ENCODE measurements at regions not wholly inside any gene's neighbourhood (a gene's known extent, or its start where the extent isn't known, plus 50 kb on each side); places are given as distances from the start of the nearest gene placed in this dataset.

DNA sequence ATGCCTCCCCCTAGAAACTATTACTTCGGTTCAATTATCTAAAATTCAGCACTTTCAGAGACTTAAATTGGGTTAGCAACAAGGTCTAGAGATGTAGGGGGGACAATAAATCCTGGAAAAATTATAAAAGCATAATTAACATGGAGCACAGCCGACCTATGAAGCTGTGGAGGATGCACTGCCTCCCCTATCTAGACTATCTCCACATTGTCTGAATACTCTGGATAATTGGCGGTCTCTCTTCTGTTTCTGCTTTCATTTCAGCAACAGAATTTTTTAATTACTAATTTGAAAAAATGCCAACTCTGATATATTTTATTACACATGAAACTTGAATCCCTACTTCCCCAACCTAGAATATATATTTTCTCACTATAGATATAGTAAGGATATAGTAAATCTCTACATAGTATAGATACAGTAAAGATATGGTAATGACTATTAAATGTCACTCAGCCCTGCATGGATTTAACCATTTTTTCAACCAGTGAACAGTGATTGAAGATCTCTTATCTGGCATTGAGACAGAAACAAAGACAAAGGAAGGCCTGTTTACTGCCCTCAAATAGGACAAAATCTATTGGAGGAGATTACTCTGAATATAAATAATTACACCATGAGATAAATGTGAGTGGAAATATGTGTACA is 157.6 kb downstream of the BLID start:
- intact Hi-C loops (cut with DNase I), result no loop called here

DNA sequence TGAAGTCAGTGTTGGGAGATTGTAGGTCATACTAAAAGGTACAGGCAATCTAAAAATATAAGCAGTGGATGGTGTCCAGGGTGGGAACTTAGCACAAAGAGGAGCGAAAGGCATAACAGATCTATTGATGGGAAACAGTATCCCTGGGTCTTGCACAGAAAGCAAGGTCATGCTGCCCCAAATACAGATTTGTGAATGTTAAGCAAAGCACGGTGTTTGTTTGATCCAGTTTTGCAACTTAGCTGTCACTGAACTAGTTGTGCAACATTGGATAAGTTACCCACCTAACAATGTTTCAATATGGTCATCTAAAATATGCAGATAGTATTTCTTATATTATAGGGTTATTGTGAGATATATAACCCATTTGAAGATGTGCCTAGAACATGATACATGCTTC is 162.9 kb downstream of the BLID start:
- intact Hi-C loops (cut with DNase I), result no loop called here
- DNase-seq (ENCODE audit: low spot score), result no peak

More for the DNA sequence above, 157.6 kb downstream of the BLID start:
- no peak for DNase-seq (ENCODE audit: low spot score)

DNA sequence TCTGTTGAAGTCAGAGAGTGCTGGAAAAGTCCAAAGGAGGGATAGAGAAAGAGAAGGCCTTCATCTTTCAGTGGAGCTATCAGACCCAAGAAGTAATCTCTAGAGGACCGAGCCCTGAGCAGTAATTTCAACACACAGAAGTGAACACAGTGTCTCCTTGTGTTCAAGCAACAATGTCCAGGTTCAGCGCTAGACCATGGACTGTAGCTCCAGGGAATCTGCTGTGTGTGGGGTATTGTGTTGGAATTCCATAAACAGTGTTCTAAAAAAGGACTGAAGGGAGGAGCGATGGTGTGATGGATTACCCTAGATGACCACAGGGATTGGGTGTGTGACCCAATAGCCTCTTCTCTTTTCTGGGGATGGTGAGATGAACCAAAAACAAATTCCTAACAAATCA is 165.9 kb downstream of the BLID start:
- no peak for DNase-seq (ENCODE audit: low spot score)
- intact Hi-C loops (cut with DNase I), result no loop called here

DNA sequence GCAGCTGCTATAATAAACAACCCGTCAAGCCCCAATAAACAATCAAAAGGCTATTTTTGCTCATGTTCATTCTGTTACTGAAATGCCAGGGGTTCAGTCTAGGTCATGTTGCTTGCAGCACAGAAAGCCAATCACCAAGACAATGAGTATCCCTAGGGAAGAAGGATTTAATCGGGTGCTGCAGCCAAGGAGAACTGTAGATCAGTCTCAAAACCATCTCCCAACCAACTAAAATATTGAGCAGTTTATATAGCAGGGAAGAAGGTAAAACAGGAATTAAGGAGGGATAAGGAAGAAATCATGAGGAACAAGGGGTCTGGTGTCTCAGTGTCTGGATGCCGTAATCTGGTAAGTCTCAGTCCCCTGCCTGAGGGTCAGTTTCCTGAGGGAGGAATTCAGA is 169.5 kb downstream of the BLID start:
- intact Hi-C loops (cut with DNase I), result no loop called here

DNA sequence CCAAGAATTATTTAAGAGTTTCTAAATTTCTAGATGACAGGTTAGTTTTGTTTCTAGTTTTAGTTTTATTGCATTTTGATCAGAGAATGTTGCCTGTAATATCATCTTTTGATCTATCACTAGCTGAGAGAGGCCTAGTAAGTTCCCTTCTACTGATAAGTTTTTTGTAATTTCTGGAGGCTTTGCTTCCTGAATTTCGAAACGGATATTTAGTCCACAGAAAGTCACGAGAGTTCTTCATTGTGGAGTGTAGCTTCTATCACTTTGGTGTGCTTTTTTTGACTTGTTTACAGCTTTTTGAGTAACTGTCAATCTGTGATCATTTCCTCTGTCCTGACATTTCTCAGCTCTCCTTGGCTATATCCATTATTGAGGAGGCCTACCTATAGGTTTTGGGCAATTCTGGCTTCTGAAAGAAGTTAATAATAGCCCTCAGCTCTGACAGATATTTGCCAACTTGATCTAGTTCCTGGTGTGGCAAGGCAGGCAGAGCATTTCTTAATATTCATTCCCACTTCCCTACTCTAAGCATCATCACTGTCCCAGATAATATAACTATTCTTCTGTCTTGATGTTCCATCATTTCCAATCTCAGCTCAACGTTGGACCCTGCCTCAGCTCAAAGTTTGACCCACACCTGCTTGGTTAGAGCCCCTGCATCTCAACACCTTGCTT is 171.3 kb downstream of the BLID start:
- DNase-seq (ENCODE audit: low spot score), result no peak
- intact Hi-C loops (cut with DNase I), result no loop called here

More for the DNA sequence above, 169.5 kb downstream of the BLID start:
- no peak for DNase-seq (ENCODE audit: low spot score)

DNA sequence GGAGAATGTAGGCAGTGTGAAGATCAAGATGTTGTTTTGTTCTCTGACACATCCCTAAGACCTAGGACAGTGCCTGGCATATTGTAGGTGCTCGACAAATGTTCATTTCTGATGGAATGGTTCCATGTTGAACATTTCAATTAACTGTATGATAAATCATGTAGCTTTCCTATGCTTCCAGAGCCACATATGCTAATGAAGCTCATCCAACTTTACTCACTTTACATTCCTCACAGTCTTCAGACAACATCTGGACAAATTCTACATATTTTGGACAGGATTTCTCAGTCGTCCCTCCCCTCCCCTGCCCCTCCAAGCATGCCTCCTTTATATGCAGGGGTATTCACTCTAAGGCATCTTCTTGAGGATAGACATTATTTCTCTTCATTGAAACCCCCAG is 177.9 kb downstream of the BLID start:
- no peak for DNase-seq (ENCODE audit: low spot score)
- intact Hi-C loops (cut with DNase I), result loop anchor here (10.0 kb wide), 1 partner anchor 167 kb away; no protein-coding TSS in a partner anchor

DNA sequence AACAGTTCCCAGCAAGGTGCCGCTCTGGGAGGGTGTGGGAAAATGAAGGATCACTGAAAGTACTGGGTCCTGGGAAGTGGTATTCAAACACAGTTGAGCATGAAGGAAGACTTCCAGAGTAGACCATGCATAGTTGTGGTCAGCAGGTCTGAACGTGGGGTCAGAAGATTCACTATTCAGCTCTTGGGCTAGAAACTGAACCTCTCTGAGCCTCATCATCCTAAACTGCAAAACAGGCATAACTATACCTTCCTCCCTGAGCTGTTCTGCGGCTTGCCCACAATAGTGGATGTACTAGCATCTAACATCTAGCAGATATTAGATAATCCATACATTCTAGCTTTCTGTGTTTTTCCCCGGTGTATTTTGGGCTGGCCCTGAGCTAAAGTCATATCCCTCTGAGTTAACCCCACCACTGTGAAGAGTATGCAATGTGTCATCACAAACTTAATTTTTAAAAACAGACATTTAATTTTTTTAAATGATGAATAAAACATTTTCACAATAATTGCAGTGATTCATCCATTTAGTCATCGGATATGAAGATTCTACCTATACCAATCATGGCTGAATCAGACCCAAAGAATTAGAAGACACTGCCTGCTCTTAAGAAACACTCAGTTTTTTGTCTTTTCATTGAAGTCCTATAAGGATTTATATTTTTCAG is 179.1 kb downstream of the BLID start:
- no peak for DNase-seq (ENCODE audit: low spot score)
- intact Hi-C loops (cut with DNase I), result loop anchor here (10.0 kb wide), 1 partner anchor 168 kb away; no protein-coding TSS in a partner anchor

DNA sequence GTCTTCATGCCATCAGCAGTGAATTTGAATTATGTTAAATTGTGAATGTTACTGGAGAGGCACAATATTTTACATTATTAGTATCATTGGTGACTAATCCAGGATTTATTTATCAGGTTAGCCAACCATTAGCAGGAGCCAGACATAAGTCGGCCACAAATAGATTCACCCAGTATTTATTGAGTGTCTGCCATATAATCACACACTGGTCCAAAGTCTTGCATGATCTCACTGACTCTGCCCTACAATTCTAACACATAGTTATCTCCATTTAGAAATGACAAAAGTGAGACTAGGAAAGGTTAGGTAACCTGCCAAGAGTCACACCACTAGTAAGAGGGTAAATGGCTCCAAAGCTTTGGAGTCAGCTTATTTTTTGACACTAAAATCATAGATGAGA is 179.6 kb downstream of the BLID start:
- DNase-seq (ENCODE audit: low spot score), result no peak
- intact Hi-C loops (cut with DNase I), result loop anchor here (10.0 kb wide), 1 partner anchor 168 kb away; no protein-coding TSS in a partner anchor

DNA sequence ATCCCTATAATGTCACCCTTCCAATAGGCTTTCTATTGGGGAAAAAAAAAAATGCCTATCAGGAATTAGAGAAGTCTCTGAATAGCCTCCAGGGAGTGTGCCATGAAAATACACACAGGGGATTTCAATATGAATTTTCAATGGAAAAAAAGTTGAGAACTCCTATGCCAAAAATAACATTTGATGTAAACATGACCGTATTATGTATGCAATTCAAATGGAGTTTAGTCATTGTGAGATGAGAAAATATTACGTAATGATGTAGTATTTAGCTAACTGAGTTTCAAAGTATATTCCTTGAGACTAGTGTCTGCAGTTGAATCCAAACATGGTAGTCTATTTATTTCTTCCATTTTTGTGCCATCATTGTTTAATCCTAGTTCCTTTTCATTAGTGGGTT is 182.3 kb downstream of the BLID start:
- no peak for DNase-seq (ENCODE audit: low spot score)
- intact Hi-C loops (cut with DNase I), result loop anchor here (10.0 kb wide), 1 partner anchor 171 kb away; no protein-coding TSS in a partner anchor

DNA sequence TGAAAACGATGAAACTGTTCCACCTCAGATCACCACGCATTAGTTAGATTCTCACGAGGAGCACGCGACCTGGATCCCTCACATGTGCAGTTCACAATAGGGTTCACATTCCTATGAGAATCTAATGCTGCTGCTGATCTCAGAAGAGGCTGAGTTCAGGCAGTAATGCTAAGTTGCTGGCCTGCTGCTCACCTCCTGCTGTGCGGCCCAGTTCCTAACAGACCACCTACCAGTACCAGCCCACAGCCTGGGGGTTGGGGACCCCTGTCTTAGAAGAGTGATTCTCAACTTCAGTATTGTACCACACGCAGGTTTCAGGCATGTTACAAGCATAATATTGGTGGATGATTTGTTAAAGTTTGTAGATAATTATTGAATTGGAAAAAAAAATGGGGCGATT is 182.7 kb downstream of the BLID start:
- no peak for DNase-seq (ENCODE audit: low spot score)
- intact Hi-C loops (cut with DNase I), result loop anchor here (10.0 kb wide), 1 partner anchor 172 kb away; no protein-coding TSS in a partner anchor

DNA sequence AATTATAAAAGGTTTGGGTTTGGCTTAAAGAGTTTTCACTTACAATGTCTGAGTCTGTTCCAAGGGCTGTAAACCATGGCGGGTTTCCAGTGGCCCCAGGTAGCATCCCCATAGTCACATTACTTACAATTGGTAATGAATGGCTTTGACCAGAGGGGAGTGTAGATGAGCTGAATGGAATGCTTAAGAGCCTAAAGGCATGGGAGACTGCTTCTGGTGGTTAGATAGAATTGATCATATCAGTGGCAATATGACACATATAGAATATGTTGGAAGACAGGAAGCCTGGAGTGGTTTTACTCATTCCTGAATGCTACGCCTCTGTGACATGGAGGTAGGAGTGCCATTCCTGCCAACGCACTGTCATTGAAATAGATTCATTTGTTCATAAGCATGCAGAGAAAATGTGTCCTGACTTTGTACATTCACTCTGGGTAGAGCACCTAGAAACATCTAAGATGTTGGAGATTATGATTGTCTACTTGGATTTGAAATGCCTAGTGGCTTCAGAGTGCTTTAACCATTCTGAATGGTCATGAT is 183.3 kb downstream of the BLID start:
- intact Hi-C loops (cut with DNase I), result loop anchor here (10.0 kb wide), 1 partner anchor 172 kb away; no protein-coding TSS in a partner anchor
- no peak for DNase-seq (ENCODE audit: low spot score)

DNA sequence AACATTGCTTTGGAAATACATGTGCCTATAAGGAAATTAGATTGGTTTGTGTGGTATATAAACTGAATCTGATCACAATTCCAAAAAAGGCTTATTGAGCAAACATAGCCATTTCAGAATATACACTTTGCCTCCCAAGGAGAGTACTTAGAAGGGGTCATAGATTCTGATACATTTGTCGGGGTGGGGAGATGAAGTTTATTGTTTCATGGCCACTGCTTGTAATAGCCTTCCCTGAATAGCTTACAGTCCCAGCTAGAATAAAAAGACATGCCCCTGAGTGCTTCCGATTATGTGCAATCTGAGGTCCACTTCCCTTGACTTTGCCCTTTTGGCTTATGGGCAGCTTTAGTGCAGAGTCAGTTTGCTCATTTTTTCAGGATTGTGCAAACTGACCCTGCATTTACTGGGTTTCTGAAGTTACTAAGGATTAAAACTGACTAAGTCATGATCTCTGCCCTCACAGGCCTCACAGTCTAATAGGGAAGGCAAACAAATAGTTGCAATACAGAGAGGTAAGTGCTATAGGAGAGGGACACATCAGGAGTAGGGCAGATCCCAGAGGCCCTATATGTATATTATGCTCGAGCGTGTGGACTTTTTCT is 184.2 kb downstream of the BLID start:
- DNase-seq (ENCODE audit: low spot score), result no peak
- intact Hi-C loops (cut with DNase I), result loop anchor here (10.0 kb wide), 1 partner anchor 173 kb away; no protein-coding TSS in a partner anchor

DNA sequence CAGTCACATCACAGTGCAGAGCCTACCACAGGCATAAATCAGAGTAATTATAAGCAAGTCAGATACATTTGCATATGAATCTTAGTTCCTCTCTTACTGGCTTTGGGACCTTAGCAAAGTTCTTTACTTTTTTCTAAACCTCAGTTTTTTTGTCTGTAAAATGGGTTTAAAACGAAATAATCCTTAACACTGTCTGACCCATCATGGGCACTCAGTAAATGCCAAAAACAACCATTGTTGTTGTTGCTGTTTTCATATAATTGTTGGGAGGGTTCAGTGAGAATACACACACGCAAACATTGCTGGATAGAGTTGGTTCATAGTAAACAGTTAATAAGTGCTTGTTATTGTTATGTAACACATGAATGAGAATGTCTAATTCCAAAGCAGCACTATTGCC is 184.9 kb downstream of the BLID start:
- no peak for DNase-seq (ENCODE audit: low spot score)
- intact Hi-C loops (cut with DNase I), result loop anchor here (10.0 kb wide), 1 partner anchor 174 kb away; no protein-coding TSS in a partner anchor

DNA sequence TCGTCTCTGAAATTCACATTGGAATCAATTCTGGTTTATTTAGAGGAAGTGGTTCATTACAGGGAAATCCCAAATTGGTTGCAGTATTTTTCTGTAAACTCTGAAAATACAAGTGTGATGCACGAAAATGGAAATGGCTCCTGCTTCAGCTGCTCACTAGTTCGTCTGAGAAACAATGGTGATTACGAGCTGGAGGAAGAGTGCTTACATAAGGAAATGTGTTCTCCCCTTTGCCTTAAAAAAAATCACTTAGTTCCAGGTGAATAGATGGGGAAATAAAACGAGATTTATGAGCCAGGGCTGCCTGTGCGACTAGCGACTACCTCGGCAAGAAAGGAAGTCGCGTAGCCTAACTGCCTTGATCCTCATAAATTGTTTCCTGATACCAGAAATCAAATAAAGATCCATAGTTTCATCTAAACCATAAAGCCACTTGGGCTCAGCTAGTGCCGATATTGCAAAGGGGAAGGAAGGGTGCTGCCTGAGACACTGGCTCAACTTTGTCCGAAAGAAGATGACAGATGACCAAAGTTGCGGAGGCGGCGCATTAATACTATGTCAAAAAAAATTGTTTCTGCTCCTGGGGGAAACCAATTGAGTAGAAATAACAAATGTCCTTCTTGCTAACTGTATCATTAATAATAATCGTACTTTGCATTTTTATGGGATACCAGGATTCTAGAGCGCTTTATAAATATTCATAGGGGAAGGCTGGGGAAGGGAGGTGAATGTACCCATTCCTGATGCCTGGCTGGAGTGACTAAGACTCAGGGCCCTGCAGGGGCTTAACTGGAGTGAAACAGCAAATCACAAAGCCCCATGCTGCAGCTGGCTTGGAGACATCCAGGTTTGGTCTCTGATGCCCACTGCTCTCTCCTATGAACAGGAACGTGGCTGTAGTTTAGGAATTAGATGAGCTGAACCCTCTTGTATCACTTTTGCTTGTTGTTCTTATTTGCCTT is 185.7 kb downstream of the BLID start:
- DNase-seq (ENCODE audit: low spot score), result no peak
- intact Hi-C loops (cut with DNase I), result loop anchor here (10.0 kb wide), 1 partner anchor 175 kb away; no protein-coding TSS in a partner anchor

DNA sequence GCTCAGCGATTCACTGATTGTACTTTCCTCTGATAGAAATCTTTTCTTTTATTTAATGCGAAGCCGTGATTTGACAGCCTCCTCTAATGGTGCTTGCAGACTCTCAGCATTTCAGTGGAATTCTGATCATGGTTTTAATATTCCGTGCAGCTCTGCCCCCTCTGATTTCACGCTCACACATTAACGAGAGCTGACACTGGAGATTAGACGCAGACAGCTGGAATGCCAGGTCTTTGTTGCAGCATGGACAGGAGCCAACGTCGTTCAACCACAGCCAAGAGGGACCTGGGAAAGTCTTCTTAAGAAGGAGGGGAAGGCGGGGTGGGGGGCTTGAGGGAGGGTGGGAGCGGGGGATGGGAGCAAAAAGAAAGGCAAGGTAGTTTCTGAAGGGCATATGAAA is 186.4 kb downstream of the BLID start:
- no peak for DNase-seq (ENCODE audit: low spot score)

DNA sequence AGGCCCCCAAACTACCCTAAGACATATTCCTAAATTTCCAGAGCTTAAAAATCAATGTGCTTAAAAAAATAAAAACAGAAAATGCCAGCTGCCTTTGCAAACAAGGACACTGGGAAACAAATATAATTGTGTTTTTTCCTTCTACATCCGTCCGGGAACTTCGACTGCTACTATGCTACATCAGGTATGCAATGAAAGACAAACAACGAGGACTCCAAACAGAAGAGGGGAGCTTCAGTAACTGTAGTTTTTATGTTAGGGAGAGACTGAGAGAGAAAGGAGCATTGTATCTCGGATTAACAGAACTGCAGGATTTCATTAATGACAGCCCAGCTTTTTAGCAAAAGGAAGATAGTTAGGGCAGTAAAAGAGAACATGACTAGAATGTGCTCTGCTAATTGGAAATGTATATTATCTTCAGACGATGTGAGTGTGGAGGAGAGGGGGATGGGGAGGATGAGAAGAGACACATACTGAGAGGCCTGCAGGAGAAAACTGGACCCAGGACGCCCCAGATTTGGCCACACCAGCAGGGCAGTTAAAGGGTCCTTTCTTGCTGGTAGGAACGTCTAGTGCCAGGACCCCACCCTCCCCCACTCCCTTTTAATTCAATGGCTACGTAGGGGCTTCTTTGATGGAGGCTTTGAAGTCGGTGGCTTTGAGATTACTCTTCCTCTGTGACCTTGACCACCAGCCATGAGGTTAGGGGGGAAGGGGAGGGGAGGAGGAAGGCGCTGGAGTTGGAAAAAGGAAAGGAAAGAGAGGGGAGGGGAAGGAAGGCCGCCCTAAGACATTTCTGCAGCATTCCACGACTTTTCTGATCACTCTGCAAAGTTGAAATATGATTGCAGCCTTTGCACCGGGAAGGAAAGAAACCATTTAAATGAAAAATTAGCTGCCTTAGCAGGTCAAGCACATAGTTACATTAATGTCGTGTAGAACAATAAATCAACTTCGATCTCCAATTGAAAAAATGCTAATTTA is 187.1 kb downstream of the BLID start:
- intact Hi-C loops (cut with DNase I), result no loop called here
- DNase-seq (ENCODE audit: low spot score), result no peak

More for the DNA sequence above, 186.4 kb downstream of the BLID start:
- intact Hi-C loops (cut with DNase I), result no loop called here

DNA sequence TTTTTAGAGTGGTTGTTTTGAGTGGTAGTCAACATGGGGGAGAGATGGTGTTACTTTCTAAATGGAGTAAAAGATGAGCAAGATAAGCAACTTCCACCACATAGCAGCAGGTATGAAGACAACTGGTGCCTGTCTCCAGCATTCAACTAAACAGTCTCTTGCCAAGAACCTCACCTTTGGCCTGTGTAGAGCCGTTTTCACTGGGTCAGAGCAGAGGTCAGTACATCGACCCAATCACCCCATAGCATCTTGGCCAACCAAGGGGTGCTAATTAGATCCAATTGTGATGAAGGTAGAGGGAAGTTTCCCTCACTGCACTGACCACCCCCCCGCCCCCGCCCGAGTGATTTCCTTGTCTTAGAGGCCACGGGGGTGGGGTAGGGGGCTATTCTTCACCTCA is 188.2 kb downstream of the BLID start:
- intact Hi-C loops (cut with DNase I), result no loop called here

More for the DNA sequence above, 188.2 kb downstream of the BLID start:
- no peak for DNase-seq (ENCODE audit: low spot score)

All from cardiac septum (tissue), 1 donor.